Fibroblast of upper back skin (primary cell): ENCODE measurements at regions not wholly inside any gene's neighbourhood (a gene's known extent, or its start where the extent isn't known, plus 50 kb on each side); places are given as distances from the start of the nearest gene placed in this dataset.
"Not testable (repeated sequence)": the region's sequence is repeated elsewhere in the genome, so short reads cannot be mapped to it uniquely, and the experiment has no call there.

ENCODE experiments used
- DNase-seq: peaks from one replicate; pipeline ENCODE4 v3.0.0-alpha.2; 2013

DNA sequence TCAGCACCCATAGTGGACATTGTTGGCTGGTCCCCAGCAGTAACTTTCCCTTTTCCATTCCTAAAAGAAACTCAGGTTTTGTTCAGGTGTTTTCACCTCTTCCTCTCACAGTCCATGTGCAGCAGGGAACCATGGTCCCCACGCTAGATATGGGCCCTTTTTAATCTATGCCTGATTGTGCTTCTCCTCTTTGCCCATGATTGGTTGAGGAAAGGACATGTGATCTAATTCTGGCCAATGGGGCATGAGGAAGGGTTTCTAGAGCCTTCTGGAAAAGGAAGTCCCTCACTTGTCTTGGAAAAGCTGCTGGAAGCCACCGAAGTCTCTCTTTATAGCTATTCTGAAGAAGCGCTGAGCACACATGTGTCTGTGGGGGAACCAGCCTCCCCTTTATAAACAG, 330.7 kb downstream of the ACTR3B start:
- no peak for DNase-seq

DNA sequence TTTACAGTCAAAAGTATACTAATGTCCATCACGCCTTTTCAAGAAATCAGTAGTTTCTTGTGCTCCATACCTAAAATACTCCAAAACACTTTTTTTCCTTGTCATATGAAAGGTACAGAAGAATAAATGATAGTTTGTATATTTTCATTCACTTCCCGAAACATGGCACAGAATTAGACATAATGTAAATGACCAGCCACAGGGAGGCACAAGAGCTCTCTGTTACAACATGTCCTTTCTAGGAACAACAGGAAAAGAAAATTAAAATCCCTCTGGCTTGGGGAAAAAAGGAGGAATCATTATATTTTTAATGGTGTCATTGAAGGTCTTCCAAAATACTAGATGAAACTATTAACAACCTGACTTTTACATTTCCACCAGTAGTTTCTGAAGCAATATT, 331.2 kb downstream of the ACTR3B start:
- DNase-seq, result no peak

DNA sequence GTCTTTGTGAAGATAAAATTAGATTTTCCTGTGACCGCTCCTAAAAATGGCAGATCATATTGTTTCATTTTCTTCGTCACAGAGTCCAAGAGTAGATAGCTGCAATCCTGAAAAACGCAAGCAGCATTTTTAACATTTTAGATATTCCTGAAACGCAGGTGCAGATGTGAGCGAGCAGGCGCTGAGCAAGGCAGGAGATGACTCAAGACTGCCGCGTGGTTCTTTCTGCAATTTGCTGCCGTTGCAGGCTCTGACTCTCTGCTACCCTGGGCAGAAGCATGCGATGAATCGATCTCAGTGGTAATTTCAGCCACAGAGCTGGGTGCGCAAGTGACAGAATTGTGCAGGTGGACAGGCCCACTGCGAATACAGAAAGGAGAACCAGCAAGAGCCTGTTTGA, 331.9 kb downstream of the ACTR3B start:
- DNase-seq, result no peak

DNA sequence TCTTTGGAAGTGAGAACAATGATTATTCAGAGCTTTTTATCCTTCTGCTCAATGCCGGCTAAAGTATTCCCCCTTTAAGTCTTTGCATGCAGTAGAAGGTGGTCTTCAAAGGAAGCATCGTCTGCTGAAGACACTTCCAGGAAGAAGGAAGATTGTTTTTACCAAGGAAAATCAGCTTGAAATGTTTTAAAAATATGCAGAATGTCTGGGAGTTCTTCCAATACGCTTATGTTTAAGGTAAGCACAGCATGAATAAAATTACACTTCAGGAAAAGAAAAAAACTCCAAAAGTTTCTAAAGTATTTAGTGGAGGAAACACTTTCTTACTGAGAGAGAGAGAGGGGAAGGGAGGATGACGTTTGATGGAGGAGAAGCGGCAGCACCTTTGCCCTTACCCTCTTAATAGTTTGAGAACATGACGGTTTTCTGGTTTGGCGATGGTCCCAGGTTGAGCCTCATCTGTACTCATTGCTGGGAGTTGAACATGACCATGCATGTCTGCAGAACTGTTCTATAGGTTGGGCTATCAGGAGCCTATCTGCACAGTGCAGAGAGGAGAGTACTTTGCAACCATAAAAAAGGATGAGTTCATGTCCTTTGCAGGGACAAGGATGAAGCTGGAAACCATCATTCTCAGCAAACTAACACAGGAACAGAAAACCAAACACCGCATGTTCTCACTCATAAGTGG, 338.1 kb downstream of the ACTR3B start:
- no peak for DNase-seq

DNA sequence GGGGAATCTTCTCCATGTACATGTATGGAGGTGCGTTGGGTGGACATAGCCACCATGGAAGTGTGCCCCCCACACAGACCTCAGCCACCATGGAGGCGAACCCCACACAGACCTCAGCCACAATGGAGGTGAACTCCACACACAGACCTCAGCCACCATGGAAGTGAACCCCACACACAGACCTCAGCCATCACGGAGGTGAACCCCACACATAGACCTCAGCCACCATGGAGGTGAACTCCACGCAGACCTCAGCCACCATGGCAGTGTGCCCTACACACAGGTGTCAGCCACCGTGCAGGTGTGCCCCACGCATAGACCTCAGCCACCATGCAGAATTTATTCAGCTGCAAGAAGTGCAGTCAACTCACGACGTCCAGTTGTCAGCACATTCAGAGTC, 339.7 kb downstream of the ACTR3B start:
- no peak for DNase-seq

DNA sequence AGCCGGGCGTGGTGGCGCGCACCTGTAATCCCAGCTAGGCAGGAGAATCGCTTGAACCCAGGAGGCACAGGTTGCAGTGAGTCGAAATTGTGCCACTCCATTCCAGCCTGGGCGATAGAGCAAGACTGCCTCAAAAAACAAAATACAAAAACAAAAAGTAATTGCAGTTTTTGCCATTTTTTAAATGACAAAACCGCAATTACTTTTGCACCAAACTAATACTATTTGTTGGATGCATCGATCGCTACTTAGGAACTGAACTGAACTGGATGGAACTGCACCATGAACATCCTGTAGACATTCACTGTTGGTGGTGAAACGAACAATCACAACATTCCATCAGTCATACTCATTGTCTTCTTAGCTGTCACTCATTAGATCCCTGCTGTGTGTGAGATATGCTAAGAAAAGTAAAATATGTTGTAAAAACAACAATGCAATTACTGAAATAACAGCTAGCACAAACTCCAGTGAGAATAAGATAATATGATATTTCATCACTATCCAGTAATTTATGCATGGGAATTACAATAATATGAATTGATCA, 341.2 kb downstream of the ACTR3B start:
- DNase-seq, result no peak

DNA sequence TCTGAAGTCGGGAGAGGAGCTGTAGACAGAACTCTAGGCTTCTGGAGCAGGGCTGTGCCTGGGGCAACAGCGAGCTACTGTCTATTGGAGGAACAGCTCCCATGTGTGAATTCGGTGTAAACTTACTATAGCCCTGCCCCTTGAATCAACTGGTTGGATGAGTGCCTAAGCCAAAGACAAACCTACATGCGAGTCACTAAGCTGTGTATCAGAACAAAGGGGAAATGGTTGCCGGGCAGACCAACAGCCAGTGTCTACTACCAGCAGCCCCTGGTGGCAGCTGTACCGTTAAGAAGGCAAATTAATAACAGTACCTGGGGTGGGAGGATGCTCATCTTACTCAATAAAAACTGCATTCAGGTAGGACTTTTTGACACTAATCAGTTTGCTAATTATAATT, 343.6 kb downstream of the ACTR3B start:
- no peak for DNase-seq

DNA sequence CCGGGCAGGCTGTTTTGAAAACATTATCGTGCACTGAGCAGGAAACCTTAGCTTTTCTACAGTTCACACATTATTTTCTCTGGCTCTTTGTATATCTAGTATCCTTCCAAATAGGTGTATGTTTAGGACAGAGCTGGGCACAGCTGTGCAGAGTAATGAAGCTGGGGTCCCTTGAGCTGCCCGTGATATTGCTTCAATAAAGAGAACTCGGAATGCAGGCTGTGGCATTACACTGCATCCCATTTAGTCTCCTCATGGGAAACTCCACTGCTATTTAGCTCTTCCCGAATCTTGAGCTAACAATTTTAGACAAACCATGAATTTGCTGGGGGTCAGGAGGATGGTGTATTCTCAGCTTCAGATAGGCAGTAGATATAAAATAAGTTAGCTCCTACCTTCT, 348.3 kb downstream of the ACTR3B start:
- no peak for DNase-seq

DNA sequence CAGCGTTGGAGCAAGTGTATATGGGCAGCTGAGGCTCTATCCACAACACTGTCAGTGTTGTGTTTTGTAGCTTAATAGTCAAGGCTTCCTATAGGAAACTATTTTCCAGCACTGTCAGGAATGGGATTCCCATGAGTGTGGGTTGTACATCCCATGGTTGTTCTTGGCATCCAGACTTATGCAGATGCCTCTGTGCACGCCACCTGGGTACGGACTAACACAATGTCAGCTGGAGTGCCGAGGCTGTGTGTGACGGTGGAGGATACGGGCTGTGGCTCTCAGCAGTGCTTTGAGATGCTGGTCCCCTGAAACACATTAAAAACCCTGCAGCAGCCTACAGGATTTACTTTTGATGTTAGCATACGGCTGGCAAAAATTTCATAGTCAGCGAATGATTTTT, 350.0 kb downstream of the ACTR3B start:
- no peak for DNase-seq

DNA sequence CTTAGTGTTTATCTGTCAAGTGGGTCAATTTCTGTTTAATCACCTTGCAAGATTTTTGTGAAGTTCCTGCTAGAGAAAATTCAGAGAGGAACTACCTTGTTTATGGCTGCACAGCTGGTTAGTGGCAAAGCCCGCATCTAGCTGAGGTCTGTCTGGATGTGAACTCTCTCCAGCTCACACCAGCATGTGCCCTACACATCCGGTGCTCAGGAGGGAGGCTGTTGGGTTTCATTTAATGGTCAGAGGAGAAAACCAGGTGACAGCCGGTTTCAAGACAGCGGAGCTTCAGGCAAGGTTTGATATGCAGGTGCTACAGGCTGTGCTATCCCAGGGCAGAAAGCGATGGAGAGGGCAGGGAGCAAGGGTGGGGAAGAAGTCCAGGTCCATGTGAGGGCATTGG, 351.1 kb downstream of the ACTR3B start:
- DNase-seq, result no peak

DNA sequence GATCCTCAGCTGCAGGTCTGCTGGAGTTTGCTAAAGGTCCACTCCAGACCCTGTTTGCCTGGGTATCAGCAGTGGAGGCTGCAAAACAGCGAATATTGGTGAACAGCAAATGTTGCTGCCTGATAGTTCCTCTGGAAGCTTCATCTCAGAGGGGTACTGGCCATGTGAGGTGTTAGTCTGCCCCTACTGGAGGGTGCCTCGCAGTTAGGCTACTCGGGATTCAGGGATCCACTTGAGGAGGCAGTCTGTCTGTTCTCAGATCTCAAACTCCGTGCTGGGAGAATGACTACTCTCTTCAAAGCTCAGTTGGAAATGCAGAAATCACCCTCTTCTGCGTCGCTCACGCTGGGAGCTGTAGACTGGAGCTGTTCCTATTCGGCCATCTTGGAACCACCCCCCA, 362.7 kb downstream of the ACTR3B start:
- not testable (repeated sequence) for DNase-seq

DNA sequence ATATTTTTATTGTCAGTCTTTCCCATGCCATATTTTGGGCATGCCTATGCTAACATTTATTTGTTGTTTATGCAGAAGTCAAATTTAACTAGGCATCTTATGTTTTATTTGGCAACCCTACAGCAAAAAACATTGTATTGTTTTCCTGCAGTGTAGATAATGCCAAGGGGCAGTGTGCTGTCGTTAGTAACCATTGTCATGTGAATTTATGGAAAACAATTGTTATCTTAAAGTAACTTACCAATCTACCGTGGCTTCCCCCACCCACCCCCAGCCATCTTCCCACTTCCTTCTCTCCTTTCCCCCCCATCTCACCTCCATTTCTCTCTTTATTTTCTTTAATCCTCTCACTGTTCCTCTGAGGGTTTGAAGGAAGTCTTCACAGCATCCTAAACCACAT, 370.5 kb downstream of the ACTR3B start:
- DNase-seq, result no peak

DNA sequence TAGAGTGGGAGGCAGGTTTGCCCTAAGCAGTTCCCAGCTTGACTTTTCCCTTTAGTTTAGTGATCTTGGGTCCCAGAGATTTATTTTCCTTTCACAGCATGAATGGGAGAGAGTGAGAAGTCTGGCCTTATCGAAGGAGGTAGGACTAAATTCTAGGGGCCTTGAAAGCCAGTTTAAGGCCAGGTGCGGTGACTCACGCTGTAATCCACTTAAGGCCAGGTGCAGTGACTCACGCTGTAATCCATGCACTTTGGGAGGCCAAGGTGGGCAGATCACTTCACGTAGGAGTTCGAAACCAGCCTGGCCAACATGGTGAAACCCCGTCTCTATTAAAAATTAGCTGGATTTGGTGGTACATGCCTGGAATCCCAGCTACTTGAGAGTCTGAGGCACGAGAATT, 392.2 kb downstream of the ACTR3B start:
- no peak for DNase-seq

DNA sequence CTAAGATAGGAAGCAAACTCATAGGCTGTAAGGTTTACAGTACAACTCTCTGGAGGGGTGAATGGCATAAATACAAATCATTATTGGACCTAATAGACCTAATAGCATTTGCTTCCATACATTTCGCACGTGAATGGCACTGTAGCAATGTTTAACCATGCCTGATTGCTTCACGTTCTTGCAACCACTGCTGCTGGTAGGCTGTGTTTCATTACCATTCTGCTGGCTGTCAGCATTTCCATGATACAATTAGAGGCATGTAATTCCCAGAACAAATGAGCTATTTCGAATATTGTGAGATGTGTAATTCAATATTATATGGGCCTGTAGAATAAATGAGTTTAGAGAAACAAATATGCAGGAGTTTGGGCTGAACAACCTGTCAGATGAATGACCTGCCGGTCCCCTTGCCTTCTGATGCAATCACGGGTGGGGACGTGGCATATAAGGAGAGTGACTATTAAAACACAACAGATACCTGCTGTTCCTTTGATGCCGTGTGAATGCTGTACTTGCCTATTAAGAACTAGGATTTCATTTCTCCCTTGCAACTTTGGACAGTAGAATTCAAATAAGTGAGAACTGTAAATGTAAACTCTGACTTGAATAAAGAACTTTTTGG, 393.4 kb downstream of the ACTR3B start:
- DNase-seq, result no peak

DNA sequence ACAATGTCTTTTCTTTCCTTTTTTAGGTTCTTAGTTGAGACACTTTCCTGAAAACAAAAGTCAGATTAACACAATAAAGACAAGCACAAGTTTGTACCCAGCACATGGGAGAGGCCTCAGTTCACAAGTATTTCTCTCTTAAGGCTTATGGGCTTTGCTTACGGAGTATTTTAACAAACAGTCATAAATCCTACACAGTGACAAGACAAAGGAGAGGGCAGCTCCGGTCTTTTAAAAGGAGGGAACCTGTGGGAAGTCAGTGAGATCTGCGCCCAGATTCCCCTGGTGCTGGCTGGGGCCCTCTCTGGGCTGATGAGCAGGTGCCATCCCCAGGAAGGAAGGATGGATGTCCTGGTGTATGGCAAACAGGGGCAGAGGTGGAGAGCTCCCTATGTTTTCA, 398.6 kb downstream of the ACTR3B start:
- DNase-seq, result no peak

DNA sequence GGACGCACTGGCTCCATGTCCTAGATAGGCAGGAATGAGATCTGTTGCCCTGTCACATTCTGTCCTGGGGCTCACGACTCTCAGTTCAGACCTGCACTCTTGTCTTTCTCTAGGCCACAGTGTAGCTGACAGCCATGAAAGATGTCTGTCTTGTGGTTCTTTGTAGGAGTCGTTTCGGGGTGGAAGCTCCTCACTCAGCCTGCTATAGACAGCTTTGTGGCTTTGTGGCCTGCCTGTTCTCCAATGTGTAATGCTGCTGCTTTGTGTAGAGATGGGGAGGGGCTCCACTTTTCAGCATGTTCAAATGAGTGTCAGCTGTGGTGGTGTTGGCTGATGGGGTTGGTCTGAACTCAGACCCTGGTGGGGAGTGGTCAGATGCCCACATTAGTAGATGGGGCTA, 410.7 kb downstream of the ACTR3B start:
- DNase-seq, result no peak

DNA sequence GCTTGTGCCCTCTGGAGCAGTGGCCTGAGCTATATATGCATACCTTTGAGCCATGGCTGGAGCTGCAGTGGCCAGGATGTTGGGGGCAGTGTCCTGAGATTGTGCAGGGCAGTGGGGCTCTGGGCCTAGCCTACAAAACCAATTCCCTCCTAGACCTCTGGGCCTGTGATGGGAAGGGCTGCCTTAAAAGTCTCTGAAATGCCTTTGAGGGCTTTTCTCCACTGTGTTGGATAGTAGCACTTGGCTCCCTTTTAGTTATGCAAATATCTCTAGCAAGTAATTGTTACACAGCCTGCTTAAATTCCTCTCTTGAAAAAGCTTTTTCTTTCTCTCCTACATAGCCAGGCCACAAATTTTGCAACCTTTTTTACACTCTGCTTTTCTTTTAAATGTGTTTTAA, 426.4 kb downstream of the ACTR3B start:
- DNase-seq, result no peak

DNA sequence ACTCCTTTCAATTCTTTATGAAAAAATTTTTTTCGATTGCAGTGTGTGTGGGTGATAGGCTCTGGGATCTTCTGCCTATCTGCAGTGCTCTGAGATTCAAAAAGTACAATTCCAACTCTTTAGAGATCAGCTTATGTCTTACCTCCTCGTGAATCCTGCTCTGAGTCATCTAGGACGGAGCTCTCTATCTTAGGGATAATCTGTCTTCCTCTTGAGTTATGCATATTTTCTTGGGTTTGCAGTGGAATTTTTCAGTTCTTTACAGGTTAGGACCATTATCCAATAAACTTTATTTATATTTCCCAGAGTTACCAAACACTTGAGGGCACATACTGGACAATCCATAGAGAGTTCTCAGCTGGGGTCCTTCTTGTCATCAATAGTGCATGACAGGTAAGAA, 428.6 kb downstream of the ACTR3B start:
- no peak for DNase-seq

DNA sequence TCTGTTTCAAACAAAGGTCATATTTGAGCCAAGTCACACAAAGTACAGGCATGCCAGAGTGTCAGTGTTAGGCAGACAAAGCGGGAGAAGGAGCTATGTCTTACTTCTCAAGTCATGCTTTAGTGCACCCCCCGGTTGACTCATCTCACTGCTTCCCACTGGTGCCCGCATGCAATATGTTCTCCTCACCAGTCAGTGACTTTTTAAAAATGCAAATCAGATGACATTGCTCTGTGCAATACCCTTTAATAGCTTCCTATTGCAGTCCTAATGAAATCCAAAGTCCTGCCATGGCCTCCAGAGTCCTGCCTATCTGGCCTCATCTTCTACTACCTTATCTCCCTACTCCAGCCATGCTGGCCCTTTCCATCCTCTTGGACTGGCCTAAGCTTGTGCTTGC, 429.1 kb downstream of the ACTR3B start:
- no peak for DNase-seq

DNA sequence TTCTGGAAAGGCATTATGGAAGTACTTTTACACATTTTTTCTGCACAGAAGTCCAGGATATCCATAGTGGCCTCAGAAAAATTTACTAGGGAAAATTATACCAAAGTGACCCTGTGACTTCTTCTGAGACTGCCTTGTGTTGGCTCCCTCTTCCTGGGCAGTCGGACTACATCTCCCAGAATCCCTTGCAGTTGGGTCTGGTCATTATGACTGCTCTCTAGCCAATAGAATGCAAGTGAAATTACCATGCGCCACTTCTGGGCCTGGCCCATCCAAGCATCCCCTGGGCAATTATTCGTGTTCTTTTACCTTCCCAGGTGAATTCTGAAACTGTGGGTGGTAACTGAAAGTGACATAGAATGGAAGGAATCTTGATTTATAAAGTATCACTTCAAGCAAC, 430.9 kb downstream of the ACTR3B start:
- no peak for DNase-seq

DNA sequence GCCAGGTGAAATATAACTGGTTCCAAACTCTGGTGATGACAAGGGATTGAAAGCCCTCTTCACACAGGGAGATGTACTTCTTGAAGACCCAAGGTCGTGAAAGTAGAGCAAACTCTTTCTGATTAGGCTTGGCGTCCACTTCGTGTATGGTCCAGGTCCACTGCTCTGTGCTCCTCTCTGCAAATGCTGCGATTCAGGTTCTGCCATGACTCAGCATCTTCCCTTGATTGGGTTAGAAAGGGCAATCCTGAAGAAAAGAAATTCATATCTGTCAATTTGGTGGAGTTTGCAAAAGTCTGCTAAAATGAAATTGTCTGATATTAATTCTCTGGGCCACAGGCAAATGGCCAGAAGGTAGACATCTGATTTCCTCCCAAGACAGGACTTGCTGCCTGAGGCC, 431.4 kb downstream of the ACTR3B start:
- no peak for DNase-seq

DNA sequence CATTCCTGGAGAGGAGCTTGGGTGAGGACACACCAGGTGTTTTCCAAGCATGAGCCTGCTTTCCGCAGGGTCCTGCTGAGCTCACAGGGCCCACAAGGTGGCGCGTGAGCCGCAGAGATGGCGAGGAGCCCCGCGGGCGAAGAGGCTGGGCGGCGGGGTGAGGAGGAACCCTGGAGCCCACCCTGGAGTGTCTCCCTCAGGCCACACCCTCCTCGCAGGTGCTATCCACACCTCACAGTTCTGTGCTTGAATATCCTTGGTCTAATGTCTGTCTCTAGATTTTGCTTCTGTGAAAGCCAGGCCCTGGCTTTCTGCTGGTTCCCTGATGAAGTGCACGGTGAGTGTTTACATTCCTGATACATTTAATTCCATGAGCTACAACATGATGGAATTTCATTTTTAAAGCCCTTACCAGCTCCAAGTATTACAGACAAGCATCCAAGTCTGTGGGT, 433.6 kb downstream of the ACTR3B start:
- no peak for DNase-seq

DNA sequence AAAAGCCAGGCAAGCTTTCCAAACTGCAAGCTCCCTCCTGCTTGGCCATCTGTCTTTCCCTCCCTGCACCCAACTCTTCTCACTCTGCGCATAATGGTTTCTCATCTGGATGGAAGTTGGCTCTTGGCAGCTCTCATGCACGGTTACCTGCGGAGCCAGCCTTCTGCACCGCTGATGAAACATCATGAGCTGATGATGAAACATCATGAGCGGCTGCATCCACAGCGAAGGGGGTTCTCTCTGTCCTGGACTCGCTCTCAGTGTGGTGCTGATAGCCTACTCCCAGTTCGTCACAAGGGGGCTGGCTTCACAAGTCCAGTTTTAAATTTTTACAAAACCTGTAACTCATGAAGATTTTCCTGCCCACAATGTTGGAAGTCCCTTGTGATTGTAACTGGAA, 457.5 kb downstream of the ACTR3B start:
- no peak for DNase-seq

DNA sequence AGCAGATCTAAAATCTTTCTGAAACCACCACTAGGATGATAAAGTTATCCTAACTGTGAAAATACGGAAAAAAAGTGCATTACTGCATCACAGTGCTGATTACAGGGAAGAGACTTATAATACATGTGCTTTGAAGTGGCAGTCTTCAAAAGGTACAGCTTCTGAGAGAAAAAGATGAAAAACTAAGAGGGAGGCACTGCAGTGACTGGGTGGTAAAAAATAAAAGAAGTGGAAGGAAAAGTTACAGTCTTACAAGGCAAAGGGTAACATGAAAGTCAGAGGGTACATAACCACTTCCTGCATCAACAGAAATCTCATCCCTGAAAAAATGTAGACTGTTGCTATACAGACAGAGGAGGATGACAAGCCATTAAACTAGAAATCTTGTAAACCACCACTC, 465.3 kb downstream of the ACTR3B start:
- DNase-seq, result no peak

DNA sequence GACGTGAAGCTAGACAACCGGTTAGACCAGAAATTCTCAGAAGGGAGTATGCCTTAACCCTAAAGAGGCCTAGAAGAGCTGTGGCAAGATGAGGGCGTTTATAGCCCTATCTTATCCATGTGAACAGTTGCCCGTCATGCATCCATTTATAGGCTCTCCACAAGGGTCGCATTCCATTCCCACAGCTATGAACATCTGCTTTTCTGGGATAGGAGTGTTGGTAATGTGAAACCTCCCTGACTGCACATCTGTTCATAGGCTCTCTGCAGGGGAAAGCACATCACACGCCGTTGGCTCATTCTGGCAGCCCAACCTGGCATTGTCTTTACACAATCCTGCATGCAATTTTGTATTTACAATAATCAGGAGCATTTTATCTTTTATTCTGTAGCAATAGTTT, 485.6 kb downstream of the ACTR3B start:
- not testable (repeated sequence) for DNase-seq
